Gastrocnemius medialis (tissue), 4 donors: ENCODE measurements at regions not wholly inside any gene's neighbourhood (a gene's known extent, or its start where the extent isn't known, plus 50 kb on each side); places are given as distances from the start of the nearest gene placed in this dataset.
"Not testable (repeated sequence)": the region's sequence is repeated elsewhere in the genome, so short reads cannot be mapped to it uniquely, and the experiment has no call there.

Experiments
- CTCF ChIP-seq, 5 experiments: fragments of 450-650 bp in 3 of 5; fragments of 200-600 bp in 2 of 5; sonication (generic) in 2 of 5; IDR thresholded peaks in 4 of 5; conservative IDR thresholded peaks in 1 of 5; 1 replicate in 4 of 5; 2 replicates in 1 of 5; pipeline ENCODE4 v1.5.1; 2016 to 2019; ENCODE audit warnings: antibody characterized with exemption in 5 of 5, mild to moderate bottlenecking in 3 of 5, moderate library complexity in 3 of 5
- POLR2A ChIP-seq, 2 donors: fragments of 450-650 bp; IDR thresholded peaks; one replicate each; pipeline ENCODE4 v1.6.1; 2017; ENCODE audit warnings: antibody characterized with exemption in 2 of 2, mild to moderate bottlenecking in 2 of 2, moderate library complexity in 2 of 2

DNA sequence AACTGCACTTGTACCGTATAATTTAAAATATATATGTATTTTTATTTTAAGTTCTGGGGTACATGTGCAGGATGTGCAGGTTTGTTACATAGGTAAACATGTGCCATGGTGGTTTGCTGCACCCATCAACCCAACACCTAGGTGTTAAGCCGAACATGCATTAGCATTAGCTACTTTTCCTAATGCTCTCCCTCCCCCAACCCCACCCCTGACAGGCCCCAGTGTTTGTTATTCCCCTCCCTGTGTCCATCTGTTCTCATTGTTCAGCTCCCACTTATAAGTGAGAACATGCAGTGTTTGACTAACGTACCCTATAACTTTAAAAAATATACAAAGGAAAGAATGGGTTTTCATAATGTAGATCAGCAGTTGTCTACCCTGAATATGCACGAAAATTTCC lies 303.5 kb upstream of the BRINP1 start:
- TF ChIP-seq POLR2A (IDR thresholded peaks at IDR 0.05); CTCF (IDR thresholded peaks at IDR 0.05 in 4 of 5, conservative IDR thresholded peaks at IDR 0.05 in 1 of 5): not testable (repeated sequence)
